NCI-H748 (cell line): ENCODE measurements at regions not wholly inside any gene's neighbourhood (a gene's known extent, or its start where the extent isn't known, plus 50 kb on each side); places are given as distances from the start of the nearest gene placed in this dataset.
A peak's percentile ranks its signal among the peaks of the same experiment; 100 is the strongest.
"Not testable (repeated sequence)": the region's sequence is repeated elsewhere in the genome, so short reads cannot be mapped to it uniquely, and the experiment has no call there.

Source experiments
- DNase-seq: peaks from one replicate; lab custom pipeline; 2025; ENCODE audit not compliant: unreplicated experiment; lab: John Stamatoyannopoulos, UW

GRCh38 chr11:3445535-3445934 lies 66.6 kb upstream of the ZNF195 start:
- not testable (repeated sequence) for DNase-seq

- not testable (repeated sequence) for DNase-seq
Observed at GRCh38 chr11:3444420-3444744, 65.4 kb upstream of the ZNF195 start.

GRCh38 chr11:3443700-3444419 lies 64.9 kb upstream of the ZNF195 start:
- peak; percentile 48 for DNase-seq

- not testable (repeated sequence) for DNase-seq
Observed at GRCh38 chr11:3437441-3437840, 58.5 kb upstream of the ZNF195 start.

- DNase-seq, result no peak
Observed at GRCh38 chr11:3434976-3435375, 56.0 kb upstream of the ZNF195 start.

GRCh38 chr11:3429191-3429590 lies 50.2 kb upstream of the ZNF195 start:
- not testable (repeated sequence) for DNase-seq
